Right atrium auricular region (tissue), 2 donors: ENCODE measurements at regions not wholly inside any gene's neighbourhood (a gene's known extent, or its start where the extent isn't known, plus 50 kb on each side); places are given as distances from the start of the nearest gene placed in this dataset.
A peak's percentile ranks its signal among the peaks of the same experiment; 100 is the strongest.
"Not testable (repeated sequence)": the region's sequence is repeated elsewhere in the genome, so short reads cannot be mapped to it uniquely, and the experiment has no call there.

Experiments
- DNase-seq: peaks from one replicate; pipeline ENCODE4 v3.0.0-alpha.2; 2019; ENCODE audit warnings: low spot score
- H3K27ac ChIP-seq, 2 donors: fragments of 200-600 bp; sonication (generic); 1 replicate in 1 of 2; 2 replicates in 1 of 2; pipeline ENCODE4 v1.5.1; 2016 to 2019
- H3K27me3 ChIP-seq, 2 donors: fragments of 200-600 bp; sonication (generic); one replicate each; pipeline versions ENCODE4 v1.5.1 to v1.6.0; 2017 to 2019
- H3K36me3 ChIP-seq: fragments of 200-600 bp; sonication (generic); one replicate; pipeline ENCODE4 v1.5.1; 2016
- H3K4me1 ChIP-seq, 2 donors: fragments of 200-600 bp; sonication (generic); one replicate each; pipeline versions ENCODE4 v1.5.1 to v1.6.0; 2017 to 2019
- H3K4me3 ChIP-seq, 2 donors: fragments of 200-600 bp; sonication (generic); 1 replicate in 1 of 2; 2 replicates in 1 of 2; pipeline ENCODE4 v1.5.1; 2017 to 2019; ENCODE audit warnings: mild to moderate bottlenecking in 1 of 2, moderate library complexity in 1 of 2
- H3K9me3 ChIP-seq, 2 donors: fragments of 200-600 bp; sonication (generic); one replicate each; pipeline ENCODE4 v1.5.1; 2019
- CTCF ChIP-seq, 2 donors: fragments of 200-600 bp; sonication (generic); IDR thresholded peaks; one replicate each; pipeline ENCODE4 v1.5.1; 2019; ENCODE audit warnings: antibody characterized with exemption in 2 of 2

DNA sequence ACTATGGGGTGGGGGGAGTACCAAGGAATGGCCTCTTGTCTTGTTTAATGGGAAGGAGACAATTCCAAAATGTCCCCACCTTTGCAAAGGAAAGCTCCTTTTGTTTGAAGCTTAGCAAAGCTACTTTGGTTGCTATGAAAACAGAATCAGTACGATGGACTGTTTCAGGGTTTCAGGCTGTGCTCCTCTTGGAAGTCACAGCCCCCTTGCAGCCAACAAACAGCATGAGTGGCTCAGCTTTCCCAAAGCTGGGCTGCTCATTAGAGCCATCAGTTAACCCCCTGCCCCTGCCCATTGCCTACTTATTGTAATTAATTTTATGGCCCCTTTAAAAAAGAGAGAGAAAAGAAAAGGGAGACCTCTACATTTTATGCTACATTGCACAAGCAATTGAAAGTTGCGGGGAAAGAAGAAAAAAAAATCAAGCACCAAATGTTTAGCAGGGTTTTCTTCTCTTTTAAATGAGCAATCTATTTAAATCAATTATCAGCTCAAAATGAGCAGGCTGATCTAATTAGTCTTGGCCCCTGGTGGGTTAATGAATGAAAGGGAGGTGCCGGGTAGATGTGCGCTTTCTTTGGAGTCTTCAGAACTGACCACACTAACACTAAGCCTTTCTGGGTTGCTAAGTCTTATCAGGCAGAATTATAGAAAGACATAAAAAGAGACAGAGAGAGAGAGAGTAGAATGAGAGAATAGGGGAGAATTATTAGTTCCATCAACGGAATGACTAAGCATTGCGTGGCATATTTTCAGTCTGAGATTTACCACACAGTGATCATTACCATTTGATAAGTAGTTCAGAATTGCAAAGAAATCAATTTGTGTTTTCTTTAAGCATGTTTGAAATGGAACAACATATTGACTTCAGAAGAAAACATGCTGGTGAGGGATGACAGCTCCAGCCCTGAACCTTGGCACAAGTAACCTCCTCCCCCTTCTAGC is 284.9 kb downstream of the INSIG2 start:
- Histone ChIP-seq H3K4me3 (no peak overlapping the region), H3K36me3 (no peaks in the 10 kb centered on the region), H3K27ac (no peak overlapping the region), H3K27me3 (no peaks in the 10 kb centered on the region), H3K4me1 (no peaks in the 10 kb centered on the region), H3K9me3 (no peaks in the 10 kb centered on the region)
- DNase-seq, result no peak
- TF ChIP-seq CTCF (IDR thresholded peaks at IDR 0.05), result no peak

DNA sequence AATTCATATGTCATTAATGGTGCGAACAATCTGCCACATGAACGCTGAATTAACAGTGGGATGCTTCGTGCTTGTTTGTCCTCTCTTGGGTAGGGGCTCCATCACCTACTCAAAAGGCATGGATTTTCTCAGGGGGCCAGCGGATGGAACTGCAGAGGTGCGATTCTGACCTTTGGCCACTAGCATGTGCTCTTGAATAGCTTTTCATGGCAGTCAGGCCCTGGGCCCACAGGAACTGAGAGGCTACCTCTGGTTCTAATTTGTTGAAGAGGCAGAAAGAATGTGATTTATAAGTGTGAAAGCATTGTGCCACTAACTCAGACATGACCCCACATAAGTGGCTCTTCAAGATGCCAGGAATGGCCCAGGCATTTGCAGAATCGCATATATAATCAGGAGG is 283.2 kb downstream of the INSIG2 start:
- TF ChIP-seq CTCF (IDR thresholded peaks at IDR 0.05), result peak; percentile 15 to 45
- Histone ChIP-seq H3K27me3 (no peaks in the 10 kb centered on the region), H3K4me3 (no peak overlapping the region), H3K9me3 (no peaks in the 10 kb centered on the region), H3K36me3 (no peaks in the 10 kb centered on the region), H3K4me1 (no peaks in the 10 kb centered on the region), H3K27ac (no peak overlapping the region)
- no peak for DNase-seq

GRCh38 chr2:118369521-118369920 is 281.2 kb downstream of the INSIG2 start:
- H3K9me3 ChIP-seq, H3K36me3 ChIP-seq, H3K27ac ChIP-seq, H3K27me3 ChIP-seq, H3K4me3 ChIP-seq, DNase-seq, H3K4me1 ChIP-seq: not testable (repeated sequence)

DNA sequence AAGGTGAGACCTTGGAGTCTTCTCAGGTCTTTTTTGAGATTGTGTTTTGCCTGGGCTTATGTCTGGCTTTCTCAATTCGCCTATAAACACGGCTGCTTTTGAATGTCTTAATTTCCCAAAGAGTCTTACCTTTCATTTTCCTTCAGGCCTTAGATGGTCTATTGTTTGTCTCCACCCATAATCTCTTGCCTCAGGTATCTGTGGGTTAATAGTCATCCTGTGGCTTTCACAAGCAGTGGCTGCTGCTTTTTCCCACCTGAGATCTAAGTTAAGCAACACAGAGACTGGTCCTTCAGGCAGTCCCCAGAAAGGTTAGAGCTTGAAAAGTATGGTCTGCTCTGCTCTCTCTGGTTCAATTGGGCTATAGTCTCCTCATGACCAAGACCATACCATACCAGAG is 275.3 kb downstream of the INSIG2 start:
- peaks cover 0 to 7% of the 10 kb centered on the region in 2 donors for H3K9me3 ChIP-seq
- H3K27me3 ChIP-seq, result no peaks in the 10 kb centered on the region
- no peak for DNase-seq
- no peak overlapping the region for H3K4me3 ChIP-seq
- no peak overlapping the region for H3K27ac ChIP-seq
- no peaks in the 10 kb centered on the region for H3K4me1 ChIP-seq
- TF ChIP-seq CTCF (IDR thresholded peaks at IDR 0.05), result no peak
- no peaks in the 10 kb centered on the region for H3K36me3 ChIP-seq

GRCh38 chr2:118356051-118356450 is 267.8 kb downstream of the INSIG2 start:
- H3K4me3 ChIP-seq, result no peak overlapping the region
- no peak for TF ChIP-seq CTCF (IDR thresholded peaks at IDR 0.05)
- DNase-seq, result no peak
- H3K27ac ChIP-seq, result no peak overlapping the region
- H3K9me3 ChIP-seq, result peaks cover 0 to 25% of the 10 kb centered on the region in 2 donors
- H3K4me1 ChIP-seq, result no peaks in the 10 kb centered on the region
- H3K36me3 ChIP-seq, result no peaks in the 10 kb centered on the region
- no peaks in the 10 kb centered on the region for H3K27me3 ChIP-seq

DNA sequence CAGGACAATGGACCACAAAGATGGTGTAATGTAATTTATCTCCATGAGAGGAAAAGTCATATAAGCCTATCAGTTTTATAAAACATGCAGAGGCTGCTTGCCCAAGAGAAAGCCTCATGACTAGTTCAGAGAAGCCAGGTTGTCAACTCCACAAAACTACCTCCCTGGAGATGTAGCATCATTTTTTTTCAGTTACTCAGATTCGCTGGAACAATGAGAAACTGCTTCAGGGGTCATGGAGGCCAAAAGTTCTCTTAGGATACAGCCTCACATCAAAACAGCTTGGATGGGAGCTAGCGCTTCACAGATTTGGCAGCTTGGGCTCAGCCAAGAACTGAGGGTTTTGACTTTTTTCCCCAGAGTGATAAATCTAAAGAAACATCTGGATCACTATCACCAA is 263.5 kb downstream of the INSIG2 start:
- no peaks in the 10 kb centered on the region for H3K27me3 ChIP-seq
- H3K4me3 ChIP-seq, result no peak overlapping the region
- peaks cover 0 to 3% of the 10 kb centered on the region in 2 donors for H3K9me3 ChIP-seq
- no peak for TF ChIP-seq CTCF (IDR thresholded peaks at IDR 0.05)
- no peak overlapping the region for H3K27ac ChIP-seq
- H3K36me3 ChIP-seq, result no peaks in the 10 kb centered on the region
- no peaks in the 10 kb centered on the region for H3K4me1 ChIP-seq
- DNase-seq, result no peak
